GM19043 (cell line): ENCODE measurements at regions not wholly inside any gene's neighbourhood (a gene's known extent, or its start where the extent isn't known, plus 50 kb on each side); places are given as distances from the start of the nearest gene placed in this dataset.

ENCODE experiments used
- ATAC-seq: cut with Tn5 transposase; IDR thresholded peaks from one replicate; pipeline ENCODE4 v1.9.1; 2021; ENCODE audit warnings: low read depth; ENCODE audit not compliant: unreplicated experiment

- no peak for ATAC-seq
Observed at GRCh38 chr15:69505956-69506556, 53.4 kb downstream of the RPLP1 start.

GRCh38 chr15:69508659-69509058 is 56.0 kb downstream of the RPLP1 start:
- ATAC-seq, result no peak

GRCh38 chr15:69509131-69509530 is 56.5 kb downstream of the RPLP1 start:
- ATAC-seq, result no peak

DNA sequence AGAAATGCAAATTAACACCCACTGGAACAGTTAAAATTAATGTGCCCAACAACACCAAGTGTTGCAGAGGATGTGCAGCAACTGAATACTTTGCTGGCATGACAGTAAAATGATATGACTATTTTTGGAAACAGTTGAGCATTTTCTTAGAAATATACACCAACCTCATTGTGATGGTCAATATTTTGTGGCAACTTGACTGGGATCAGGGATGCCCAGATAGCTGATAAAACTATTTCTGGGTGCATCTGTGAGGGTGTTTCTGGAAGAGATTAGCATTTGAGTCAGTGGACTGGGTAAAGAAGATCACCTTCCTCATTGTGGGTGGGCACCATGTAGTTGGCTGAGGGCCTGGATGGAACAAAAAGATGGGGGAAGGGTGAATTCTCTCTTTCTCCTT is 57.9 kb downstream of the RPLP1 start:
- ATAC-seq, result no peak

DNA sequence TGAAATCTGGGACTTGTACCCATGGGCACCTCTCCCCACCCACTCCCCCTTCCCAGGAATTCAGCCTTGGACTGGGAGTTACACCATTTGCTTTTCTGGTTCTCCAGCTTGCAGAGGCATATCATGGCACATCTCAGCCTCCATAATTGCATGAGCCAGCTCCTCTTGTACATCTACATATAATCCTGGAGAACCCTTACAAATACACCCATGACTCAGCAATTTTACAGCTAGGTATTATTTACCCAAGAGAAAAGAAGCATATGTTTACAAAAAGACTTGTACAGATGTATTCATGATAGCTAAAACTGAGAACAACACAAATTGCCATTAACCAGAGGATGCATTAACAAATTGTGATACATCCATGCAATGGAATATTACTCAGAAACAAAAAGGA is 58.4 kb downstream of the RPLP1 start:
- no peak for ATAC-seq

GRCh38 chr15:69511716-69512340 is 59.2 kb downstream of the RPLP1 start:
- no peak for ATAC-seq

- ATAC-seq, result no peak
Observed at GRCh38 chr15:69513450-69513960, 60.9 kb downstream of the RPLP1 start.

- ATAC-seq, result no peak
Observed at GRCh38 chr15:69513986-69514385, 61.4 kb downstream of the RPLP1 start.

DNA sequence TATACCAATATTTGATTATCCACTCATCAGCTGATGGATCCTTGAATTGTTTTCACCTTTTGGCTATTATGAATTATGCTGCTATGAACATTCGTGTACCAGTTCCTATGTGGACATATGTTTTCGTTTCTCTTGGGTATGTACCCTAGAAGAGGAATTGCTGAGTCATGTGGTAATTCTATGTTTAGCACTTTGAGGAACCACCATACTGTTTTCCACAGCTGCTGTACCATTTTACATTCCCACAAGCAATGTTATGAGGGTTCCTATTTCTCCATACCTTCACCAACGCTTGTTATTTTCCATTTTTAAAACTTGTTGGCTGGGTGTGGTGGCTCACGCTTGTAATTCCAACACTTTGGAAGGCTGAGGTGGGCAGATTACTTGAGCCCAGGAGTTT is 62.9 kb downstream of the RPLP1 start:
- no peak for ATAC-seq

DNA sequence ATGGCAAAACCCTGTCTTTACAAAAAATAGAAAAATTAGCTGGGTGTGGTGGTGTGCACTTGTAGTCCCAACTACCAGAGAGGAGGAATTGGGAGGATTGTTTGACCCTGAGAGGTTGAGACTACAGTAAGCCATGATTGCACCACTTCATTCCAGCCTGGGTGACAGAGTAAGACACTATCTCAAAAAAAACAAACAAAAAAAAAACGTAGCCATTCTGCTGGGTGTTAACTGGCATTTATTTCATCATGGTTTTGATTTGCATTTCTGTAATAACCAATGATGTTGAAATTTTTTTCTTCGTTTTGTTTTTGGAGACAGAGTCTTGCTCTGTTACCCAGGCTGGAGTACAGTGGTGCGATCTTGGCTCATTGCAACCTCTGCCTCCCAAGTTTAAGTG is 63.3 kb downstream of the RPLP1 start:
- no peak for ATAC-seq

DNA sequence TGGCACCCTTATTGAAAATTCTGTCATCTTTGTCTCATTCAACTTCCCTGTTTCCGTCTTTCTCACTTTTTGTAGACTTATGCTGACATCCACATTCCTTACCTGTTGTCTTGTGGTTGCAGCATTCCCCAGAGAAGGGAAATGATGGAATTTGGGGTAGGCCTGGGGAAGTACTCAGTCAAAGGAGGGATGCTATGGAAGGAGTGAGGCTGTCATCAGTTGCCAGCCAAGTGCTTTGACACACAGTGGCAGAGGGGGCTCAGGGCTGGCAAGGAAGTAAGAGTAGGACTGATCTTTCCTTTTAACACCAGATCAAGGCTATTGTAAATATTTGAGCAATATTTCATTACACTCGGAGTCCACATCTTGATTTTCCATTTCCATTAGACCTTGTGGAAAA is 64.4 kb downstream of the RPLP1 start:
- ATAC-seq, result no peak

DNA sequence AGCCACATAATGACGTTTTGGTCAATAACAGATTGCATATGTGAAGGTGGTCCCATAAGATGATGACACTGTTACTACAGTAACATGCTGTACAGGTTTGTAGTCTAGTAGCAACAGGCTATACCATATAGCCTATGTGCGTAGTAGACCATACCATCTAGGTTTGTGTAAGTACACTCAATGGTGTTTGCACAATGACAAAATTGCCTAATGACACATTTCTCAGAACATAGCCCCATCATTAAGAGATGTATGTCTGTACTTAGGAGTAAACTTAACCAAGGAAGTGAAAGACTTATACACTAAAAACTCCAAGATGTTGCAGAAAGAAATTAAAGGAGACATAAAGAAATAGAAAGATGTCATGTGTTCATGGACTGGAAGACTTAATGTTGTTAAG is 66.2 kb downstream of the RPLP1 start:
- no peak for ATAC-seq

DNA sequence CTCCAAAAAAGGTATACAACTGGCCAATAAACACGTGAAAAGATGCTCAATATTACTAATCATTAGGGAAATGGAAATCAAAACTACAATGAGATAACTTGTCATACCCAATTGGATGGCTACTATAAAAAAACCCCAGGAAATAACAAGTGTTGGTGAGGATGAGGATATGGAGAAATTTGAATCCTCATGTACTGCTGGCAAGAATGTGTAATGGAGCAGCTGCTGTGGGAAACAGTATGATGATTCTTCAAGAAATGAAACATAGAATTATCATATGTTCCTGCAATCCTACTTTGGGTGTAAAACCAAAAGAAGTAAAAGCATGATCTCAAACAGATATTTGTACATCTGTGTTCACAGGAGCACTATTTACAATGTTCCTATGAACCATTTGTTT is 67.4 kb downstream of the RPLP1 start:
- no peak for ATAC-seq

DNA sequence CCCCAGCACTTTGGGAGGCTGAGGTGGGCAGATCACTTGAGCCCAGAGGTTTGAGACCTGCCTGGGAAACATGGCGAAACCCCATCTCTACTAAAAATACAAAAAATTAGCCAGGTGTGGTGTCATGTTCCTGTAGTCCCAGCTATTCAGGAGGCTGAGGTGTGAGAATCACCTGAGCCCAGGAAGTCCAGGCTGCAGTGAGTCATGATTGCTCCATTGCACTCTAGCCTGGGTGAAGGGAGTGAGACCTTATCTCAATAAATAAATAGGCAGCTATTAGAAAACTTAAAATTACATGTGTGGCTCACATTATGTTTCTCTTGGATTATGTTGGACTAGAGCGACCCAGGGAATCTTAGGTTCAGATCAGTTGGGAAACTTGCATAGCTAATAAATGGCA is 69.7 kb downstream of the RPLP1 start:
- no peak for ATAC-seq

DNA sequence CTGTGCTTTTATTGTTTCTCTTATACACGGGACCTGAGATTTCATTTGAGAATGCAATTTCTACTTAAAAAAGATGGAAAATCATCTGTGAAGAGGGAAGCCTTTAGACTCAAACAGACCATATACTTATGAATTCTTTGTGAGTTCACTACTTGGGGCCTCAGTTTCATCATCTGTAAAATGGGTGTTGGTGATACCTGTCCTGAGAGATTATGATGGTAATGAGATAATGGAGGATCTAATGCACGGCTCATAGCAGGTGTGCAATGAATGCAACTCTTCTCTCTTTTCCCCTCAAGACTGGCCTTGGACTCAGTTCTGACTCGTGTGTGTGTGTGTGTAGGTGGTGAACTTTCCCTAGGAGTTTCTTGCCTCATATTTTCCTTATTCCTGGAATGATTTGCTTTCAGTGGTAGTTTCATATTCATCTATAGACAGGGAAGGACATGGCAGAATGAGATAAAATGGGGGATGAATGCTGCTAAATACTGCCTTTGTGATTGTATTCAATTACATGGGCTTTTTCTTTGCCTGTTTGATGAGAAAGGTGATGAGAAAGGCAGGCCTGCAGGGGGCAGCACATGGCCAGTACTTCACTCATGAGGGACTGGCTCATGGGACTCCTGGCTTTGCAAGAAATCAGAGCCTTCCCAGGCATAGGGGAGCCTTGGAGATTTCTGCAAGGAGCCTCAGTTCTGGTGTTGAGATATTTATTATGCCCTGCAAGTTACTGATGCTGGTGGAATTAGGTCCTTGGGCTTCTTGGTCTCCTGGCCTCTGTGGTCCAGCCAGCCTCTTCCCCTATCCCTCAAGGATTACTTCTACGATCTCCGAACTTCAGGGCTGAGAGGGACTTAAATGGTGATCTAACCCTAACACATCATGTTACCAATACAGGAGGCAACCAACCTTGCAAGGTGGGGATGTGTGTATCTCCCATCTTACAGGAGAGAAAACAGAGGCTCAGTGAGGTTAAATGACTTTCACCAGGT is 70.7 kb downstream of the RPLP1 start:
- ATAC-seq, result no peak

GRCh38 chr15:69524296-69524695 is 71.7 kb downstream of the RPLP1 start:
- ATAC-seq, result no peak

DNA sequence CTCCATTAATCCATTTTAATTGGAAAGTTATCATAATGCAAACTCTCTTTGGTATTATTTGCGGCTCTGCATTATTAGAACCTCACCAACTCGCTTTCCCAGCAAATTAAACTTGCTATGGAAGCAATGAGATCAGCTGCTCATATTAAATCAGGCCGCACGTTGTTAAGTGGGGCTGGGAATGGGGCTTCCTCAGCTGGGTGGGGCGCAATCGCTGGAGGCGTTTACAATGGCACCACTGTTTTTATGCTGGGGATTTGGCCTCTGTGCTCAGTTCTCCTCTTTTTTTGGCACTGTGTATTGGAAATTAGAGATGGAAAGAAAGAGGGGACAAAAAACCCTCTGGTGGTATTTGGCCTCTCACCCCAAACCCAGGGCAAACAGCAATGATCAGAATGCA is 72.2 kb downstream of the RPLP1 start:
- ATAC-seq, result no peak

GRCh38 chr15:69525543-69525942 is 72.9 kb downstream of the RPLP1 start:
- no peak for ATAC-seq

DNA sequence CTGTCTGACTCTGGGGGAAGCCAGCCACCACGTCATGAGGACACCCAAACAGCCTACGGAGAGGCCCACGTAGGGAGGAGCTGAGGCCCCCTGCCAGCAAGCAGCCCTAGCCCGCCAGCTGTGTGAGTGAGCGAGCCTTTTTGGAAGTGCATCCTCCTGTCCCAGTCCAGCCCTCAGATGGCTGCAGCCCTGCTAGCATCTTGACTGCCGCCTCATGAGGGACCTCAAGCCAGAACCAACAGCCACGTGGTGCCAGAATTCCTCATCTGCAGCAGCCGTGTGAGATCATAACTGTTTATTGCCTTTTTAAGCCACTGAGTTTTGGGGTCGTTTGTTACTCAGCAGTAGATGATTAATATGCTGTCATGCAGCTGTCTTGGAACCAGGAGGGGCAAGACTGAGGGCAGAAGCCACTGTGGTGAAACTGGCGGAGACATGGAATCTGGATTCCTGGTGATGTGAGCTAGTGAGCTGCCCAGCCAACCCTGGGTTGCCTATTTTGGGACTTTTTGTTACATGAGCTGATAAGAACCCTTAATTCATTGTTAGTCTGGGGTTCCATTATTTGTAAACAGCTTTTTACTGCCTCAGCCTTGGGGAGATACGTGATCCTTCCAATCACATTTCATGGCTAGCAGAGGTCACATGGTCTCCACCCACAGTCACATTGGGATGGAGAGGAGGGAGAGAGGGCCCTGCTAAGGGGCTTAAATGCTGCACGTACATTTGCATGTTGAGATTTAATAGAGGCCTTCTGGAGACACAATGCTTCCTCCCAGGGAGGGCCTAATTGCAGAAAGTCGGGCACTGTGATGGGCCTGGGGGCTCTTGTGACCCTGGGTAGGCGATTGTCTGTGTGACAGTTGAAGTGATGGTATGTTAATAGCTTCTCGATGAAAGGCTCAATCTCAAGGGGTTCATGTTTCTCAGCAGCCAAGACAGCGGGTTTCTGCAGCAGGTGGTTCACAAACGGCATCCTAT is 73.8 kb downstream of the RPLP1 start:
- no peak for ATAC-seq

GRCh38 chr15:69529141-69529540 is 76.5 kb downstream of the RPLP1 start:
- ATAC-seq, result no peak
